Esophagus squamous epithelium (tissue), 5 donors: ENCODE measurements at regions not wholly inside any gene's neighbourhood (a gene's known extent, or its start where the extent isn't known, plus 50 kb on each side); places are given as distances from the start of the nearest gene placed in this dataset.

Experiments
- DNase-seq: peaks from one replicate; lab custom pipeline; 2025; lab: John Stamatoyannopoulos, UW
- H3K27ac ChIP-seq, 4 donors: fragments of 200-600 bp; sonication (generic); one replicate each; pipeline ENCODE4 v1.5.1; 2016 to 2019; ENCODE audit warnings: mild to moderate bottlenecking in 1 of 4
- H3K27me3 ChIP-seq, 4 donors: fragments of 200-600 bp; sonication (generic); 1 replicate in 3 of 4; 2 replicates in 1 of 4; pipeline versions ENCODE4 v1.5.1 to v1.6.0; 2017 to 2021; ENCODE audit warnings: antibody characterized with exemption in 1 of 4
- H3K36me3 ChIP-seq, 3 donors: fragments of 200-600 bp; sonication (generic); one replicate each; pipeline ENCODE4 v1.5.1; 2016 to 2019
- H3K4me1 ChIP-seq, 3 donors: fragments of 200-600 bp; sonication (generic); one replicate each; pipeline ENCODE4 v1.5.1; 2017 to 2019
- H3K4me3 ChIP-seq, 4 donors: fragments of 200-600 bp; sonication (generic); 1 replicate in 3 of 4; 2 replicates in 1 of 4; pipeline ENCODE4 v1.5.1; 2016 to 2019; ENCODE audit warnings: mild to moderate bottlenecking in 2 of 4, moderate library complexity in 1 of 4
- H3K9me3 ChIP-seq, 3 donors: fragments of 200-600 bp; sonication (generic); one replicate each; pipeline ENCODE4 v1.5.1; 2016 to 2019
- CTCF ChIP-seq, 6 experiments: fragments of 450-650 bp in 4 of 6; fragments of 200-600 bp in 2 of 6; sonication (generic) in 2 of 6; IDR thresholded peaks; one replicate each; pipeline ENCODE4 v1.5.1; 2016 to 2019; ENCODE audit warnings: antibody characterized with exemption in 6 of 6, mild to moderate bottlenecking in 4 of 6, moderate library complexity in 4 of 6
- POLR2A ChIP-seq, 4 donors: fragments of 450-650 bp; IDR thresholded peaks; one replicate each; pipeline ENCODE4 v1.6.1; 2017; ENCODE audit warnings: antibody characterized with exemption in 4 of 4, mild to moderate bottlenecking in 4 of 4, moderate library complexity in 3 of 4
- WGBS, 2 donors: methylation state at CpG; one replicate each; pipeline ENCODE4 v1.1.5; 2018; 5-methylcytosine and 5-hydroxymethylcytosine counted together
- intact Hi-C: fragments of 100-400 bp; cut with DNase I; formaldehyde crosslinking; loops from one replicate; pipeline ENCODE4 v1.15.0; 2022
- small RNA-seq, 4 donors: library from RNA; depleted of rRNA; stranded (forward); fragments of <200 nt; gene quantifications; one replicate each; pipeline ENCODE3, GENCODE V24; 2016
- donor health status: DM: yes; HTN: yes; CAD: no.

DNA sequence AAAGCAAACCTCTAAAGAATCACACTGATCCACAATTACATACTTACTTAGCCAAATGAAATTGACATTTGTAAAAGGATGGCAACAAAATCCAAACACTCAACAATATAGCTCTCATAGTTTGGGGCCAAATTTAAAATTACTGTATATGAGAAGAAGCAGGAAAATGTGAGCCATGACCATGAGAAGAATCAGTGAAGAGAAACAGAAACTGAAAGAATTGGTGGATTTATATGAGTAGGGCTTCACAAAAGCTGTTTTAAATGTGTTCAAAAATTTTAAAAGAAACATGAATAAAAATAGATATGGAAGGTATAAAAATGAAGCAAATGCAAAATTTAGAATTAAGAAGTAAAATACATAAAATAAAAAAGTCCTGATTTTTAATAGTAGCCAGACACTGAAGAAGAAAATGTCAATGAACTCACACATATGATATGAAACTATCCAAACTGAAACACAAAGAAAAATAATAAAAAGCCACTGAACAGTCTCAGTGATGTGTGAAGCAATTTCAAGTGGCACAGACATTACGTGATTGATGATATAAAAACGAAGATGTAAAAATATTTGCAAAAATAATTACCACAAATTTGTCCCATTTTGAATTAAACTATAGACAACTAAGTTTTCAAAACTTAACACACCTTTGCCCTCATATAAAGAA lies 87.9 kb upstream of the MDGA2 start:
- H3K9me3 ChIP-seq = no peaks in the 10 kb centered on the region
- H3K27ac ChIP-seq = no peak overlapping the region
- TF ChIP-seq POLR2A (IDR thresholded peaks at IDR 0.05) (no peak), CTCF (IDR thresholded peaks at IDR 0.05) (no peak)
- H3K27me3 ChIP-seq = no peaks in the 10 kb centered on the region
- intact Hi-C loops = no loop called here
- H3K4me3 ChIP-seq = no peak overlapping the region
- DNase-seq = no peak
- 52 to 82% methylated on average over 2 of the region's 2 CpGs for WGBS, 2 donors
- H3K36me3 ChIP-seq = no peaks in the 10 kb centered on the region
- H3K4me1 ChIP-seq = no peaks in the 10 kb centered on the region

GRCh38 chr14:47746986-47747385 lies 71.6 kb upstream of the MDGA2 start:
- H3K4me3 ChIP-seq = no peak overlapping the region
- intact Hi-C loops = no loop called here
- H3K36me3 ChIP-seq = no peaks in the 10 kb centered on the region
- no peak for DNase-seq
- no peaks in the 10 kb centered on the region for H3K4me1 ChIP-seq
- H3K27ac ChIP-seq = no peak overlapping the region
- no peaks in the 10 kb centered on the region for H3K9me3 ChIP-seq
- TF ChIP-seq POLR2A (IDR thresholded peaks at IDR 0.05) (no peak), CTCF (IDR thresholded peaks at IDR 0.05) (no peak)
- WGBS, 2 donors = 79 to 80% methylated on average over 1 of the region's 1 CpG
- no peaks in the 10 kb centered on the region for H3K27me3 ChIP-seq

DNA sequence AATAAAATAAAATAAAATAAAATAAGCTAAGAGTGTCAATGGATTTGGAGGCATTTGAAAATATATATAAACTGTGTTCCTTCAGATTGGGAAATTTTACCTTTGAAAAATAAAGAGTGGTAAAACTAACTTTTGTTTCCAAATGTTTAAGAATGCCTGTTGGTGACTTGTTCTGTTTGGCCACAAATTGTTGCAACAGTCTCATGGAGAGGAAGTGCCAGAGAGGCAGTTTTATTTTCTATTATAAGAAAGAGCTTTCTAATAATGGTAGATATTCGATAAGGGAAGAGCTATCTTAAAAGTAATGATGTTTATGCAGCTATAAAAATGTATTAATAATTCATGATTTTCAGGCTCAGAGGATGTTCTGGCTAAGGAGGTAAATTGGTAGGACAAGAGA lies 68.8 kb upstream of the MDGA2 start:
- Histone ChIP-seq H3K4me1 (no peaks in the 10 kb centered on the region), H3K36me3 (no peaks in the 10 kb centered on the region), H3K4me3 (no peak overlapping the region), H3K27ac (no peak overlapping the region), H3K27me3 (no peaks in the 10 kb centered on the region), H3K9me3 (no peaks in the 10 kb centered on the region)
- WGBS, 2 donors = 32 to 47% methylated on average over 1 of the region's 1 CpG
- DNase-seq = no peak
- intact Hi-C loops = no loop called here
- TF ChIP-seq POLR2A (IDR thresholded peaks at IDR 0.05) (no peak), CTCF (IDR thresholded peaks at IDR 0.05) (no peak)

DNA sequence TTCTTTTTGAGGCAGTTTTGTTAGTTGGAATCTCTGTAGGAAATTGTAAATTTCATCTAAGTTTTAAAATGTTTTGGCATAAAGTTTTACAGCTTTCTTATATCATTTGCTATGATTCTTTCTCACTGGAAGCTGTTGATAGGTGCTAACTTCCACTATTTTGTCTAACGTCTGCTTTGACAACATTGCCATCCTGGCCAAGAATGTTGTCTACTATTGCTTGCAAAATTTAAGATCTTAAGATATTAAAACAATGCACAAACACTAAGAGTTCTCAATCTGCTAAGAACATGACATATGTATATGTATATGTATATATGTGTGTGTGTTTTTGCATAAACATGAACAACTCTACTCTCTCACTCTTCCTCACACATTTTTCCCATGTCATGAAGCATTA lies 64.1 kb upstream of the MDGA2 start:
- WGBS, 2 donors = 57 to 70% methylated on average over 1 of the region's 1 CpG
- DNase-seq = no peak
- Histone ChIP-seq H3K36me3 (no peaks in the 10 kb centered on the region), H3K4me3 (no peak overlapping the region), H3K27me3 (no peaks in the 10 kb centered on the region), H3K27ac (no peak overlapping the region), H3K9me3 (no peaks in the 10 kb centered on the region), H3K4me1 (no peaks in the 10 kb centered on the region)
- intact Hi-C loops = no loop called here
- TF ChIP-seq POLR2A (IDR thresholded peaks at IDR 0.05) = no peak
- no peak for TF ChIP-seq CTCF (IDR thresholded peaks at IDR 0.05)

DNA sequence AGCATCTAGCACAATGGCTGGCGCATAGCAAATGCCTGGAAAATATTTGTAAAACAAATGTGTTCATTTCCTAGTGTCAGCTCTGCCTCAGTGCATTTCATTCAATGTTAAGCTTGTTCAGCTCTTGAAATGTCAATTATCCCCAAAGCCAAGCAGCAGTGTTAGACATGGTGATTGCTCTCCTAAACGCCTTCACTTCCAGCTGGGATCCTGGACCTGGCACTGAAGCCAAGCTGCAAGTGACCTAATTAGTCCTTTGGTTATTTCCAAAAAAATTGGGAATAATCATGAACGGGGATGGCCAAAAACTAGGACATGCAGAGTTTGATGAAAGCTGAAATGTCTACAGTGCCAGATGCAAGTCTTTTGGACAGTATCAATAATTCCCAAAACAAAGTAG lies 54.9 kb upstream of the MDGA2 start:
- Histone ChIP-seq H3K4me3 (no peak overlapping the region), H3K27ac (no peak overlapping the region), H3K9me3 (no peaks in the 10 kb centered on the region), H3K4me1 (no peaks in the 10 kb centered on the region), H3K27me3 (no peaks in the 10 kb centered on the region), H3K36me3 (no peaks in the 10 kb centered on the region)
- TF ChIP-seq CTCF (IDR thresholded peaks at IDR 0.05) = no peak
- no peak for TF ChIP-seq POLR2A (IDR thresholded peaks at IDR 0.05)
- WGBS, 2 donors = 56 to 84% methylated on average over 3 of the region's 3 CpGs
- intact Hi-C loops = no loop called here
- DNase-seq = no peak

Small RNAs in the stretch of these regions (small RNA-seq; reads per million reads assigned to genes)
- gene AL121576.1 = 0 reads per million in 4 donors
- 0 reads per million in 4 donors for gene AL512360.1
- gene MIR548Y = 0 reads per million in 4 donors
- 0 reads per million in 4 donors for gene RNU6-297P
